Glomerular endothelial cell (primary cell): ENCODE measurements at regions not wholly inside any gene's neighbourhood (a gene's known extent, or its start where the extent isn't known, plus 50 kb on each side); places are given as distances from the start of the nearest gene placed in this dataset.

Experiments
- DNase-seq: peaks from one replicate; pipeline ENCODE4 v3.0.0-alpha.2; 2011; ENCODE audit warnings: low read depth, low spot score; ENCODE audit errors: extremely low read depth

DNA sequence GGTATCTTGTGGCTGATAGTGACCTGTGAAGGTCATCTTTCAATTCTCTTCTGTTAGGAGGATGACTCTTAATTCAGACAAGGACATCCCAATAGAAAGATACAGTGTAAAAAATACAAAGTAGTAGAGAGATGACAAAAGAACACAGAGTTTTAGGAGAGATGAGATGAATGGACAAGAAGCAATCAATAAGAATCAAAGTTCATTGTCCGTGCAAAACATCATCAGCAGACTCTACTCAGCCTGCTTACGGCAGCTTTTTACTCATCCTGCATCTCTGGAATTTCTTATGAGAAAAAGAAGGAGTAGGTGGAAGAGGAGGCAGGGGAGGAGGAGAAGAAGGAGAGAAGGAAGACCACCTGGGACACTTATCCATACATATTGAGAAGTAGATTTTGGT, 2131.7 kb downstream of the ARAP2 start:
- DNase-seq, result no peak

DNA sequence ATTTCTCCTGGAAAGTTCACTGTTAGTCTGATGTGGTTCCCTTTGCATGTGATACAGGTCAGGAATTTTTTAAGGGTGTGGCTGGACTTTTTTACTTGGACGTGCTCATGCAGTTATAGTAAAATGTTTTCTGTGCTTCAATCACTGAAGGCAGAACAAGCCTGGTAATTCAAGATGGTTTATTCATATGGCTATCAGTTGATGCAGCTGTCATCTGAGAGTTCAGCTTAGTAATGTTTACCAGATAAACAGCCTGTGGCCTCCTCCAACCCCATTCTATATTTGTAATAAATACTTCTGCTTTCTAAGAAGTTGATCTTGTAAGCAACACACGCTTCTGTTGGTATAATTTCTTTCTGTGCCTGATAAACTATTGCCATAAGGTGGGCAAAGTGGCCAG, 2105.9 kb downstream of the ARAP2 start:
- DNase-seq, result no peak

DNA sequence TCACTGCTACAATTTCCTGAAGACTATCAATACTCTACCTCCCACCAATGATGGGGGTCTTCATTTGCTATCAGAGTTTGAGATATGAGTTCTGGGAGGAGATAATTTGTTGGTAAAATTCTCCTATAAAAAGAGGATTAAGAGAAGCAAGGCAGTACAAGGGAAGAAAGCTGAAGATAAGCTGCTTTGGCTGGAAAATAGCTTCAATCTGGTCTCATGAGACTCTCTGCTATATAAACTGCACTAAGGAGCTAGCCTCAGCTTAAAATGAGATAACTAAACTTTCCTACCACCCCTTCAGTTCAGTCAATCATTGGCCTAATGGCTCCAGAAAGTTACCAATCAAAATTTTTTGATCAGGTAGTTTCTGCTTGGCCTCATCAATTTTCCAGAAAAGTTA, 2105.0 kb downstream of the ARAP2 start:
- DNase-seq, result no peak

DNA sequence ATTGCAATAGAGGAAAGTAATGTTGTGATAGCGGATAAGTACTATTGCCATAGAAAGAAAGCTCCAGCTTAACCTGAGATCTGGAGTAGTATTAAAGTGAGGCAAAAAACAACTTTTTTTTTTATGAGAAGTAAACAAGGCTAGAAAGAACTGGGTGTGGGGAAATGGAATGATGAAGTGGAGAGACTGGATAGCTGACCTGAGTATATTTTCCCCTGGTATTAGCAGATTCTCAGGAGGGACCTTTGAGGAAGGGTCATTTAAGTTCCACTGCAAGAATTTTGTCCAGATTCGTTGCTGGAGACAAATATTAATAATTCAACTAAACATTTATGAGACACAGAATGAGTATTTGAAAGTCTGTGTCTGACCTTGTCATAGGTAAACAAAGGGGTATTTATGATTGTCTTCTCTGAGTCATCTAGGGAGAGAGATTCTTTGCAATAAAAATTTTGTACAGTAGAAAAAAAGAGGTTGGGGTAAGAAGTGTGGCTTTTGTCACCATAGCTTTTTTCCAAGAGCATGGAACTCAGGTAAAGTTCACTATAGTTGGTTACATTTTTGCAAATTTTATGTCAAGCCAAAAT, 2095.9 kb downstream of the ARAP2 start:
- DNase-seq, result no peak

DNA sequence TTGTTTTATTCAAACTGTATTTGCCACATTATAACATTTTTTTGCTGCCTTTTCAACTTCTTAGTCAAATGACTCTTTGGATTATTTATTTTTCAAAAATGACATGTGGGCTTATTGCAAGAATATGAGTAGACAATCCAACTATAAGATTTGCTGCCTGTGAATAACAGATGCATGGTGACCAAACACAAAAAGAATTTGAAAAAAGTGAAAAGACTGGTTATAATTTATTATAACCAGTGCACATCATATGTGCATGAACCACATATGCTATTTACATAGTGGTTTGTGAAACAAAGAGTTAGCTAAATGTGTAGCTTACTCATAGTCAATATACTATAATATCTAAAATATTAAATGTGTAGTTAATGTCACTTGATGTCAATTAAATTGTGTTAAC, 2086.8 kb downstream of the ARAP2 start:
- no peak for DNase-seq

DNA sequence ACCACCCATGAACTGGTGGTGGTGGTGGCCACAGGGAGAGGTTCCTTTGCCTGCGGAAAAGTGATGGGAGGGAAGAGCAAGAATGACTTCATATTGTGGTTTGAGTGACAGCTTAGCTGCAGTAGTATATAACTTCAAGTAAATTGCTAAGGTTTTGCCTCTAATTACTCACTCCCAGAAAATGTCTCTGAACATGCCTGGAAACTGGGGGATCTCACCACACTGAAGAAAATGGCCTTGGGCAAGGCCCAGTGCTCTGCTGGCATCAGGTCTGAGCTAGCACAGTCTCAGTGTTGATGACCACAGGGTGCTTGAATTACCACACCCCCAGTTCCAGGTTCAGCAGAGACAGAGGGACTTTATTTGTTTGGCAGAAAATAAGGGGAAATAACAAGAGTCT, 2085.4 kb downstream of the ARAP2 start:
- DNase-seq, result no peak

DNA sequence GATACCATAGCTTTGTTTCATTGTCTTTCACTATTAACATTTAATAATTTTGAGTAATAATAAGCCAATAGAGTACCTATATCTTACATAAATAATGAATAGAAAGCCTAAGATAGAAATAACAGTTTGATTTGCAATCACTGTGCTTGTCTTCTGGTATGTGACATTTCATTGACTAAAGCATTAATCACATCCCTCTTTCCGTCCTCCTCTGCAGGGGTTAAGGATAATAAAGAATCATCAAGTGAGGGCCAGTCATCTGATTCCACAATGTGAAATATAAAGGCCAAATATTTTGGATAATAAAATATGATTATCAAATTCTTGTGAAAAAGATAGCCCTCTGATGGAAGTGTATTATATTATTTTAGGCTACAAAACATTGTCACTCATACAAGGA, 2073.4 kb downstream of the ARAP2 start:
- no peak for DNase-seq

DNA sequence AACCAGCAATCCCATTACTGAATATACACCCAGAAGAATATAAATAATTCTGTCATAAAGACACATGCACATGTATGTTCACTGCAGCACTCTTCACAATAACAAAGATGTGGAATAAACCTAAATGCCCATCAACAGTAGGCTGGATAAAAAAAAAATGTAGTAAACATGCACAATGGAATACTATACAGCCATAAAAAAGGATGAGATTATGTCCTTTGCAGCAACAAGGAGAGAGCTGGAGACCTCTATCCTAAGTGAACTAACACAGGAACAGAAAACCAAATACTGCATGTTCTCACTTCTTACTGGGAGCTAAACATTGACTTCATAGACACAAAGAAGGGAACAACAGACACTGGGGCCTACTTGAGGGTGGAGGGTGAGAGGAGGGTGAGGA, 2067.7 kb downstream of the ARAP2 start:
- DNase-seq, result no peak

DNA sequence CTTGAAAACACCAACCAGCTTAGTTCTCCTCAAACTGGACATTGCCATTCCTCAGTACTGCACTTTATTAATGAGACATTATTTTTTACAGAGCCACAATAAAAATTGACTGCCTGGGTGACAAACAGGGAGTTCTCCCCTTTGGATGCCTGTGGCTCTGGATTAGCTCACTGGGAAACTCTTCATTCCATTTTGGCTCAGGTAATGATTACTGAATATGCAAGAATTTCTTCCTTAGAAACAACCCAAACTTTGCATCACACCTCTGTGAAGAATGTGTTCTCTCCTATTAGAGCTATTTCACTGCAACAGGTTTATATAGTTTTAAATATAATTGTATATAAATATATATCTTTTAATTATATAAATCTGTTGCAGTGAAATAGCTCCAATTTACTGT, 2065.8 kb downstream of the ARAP2 start:
- DNase-seq, result no peak

DNA sequence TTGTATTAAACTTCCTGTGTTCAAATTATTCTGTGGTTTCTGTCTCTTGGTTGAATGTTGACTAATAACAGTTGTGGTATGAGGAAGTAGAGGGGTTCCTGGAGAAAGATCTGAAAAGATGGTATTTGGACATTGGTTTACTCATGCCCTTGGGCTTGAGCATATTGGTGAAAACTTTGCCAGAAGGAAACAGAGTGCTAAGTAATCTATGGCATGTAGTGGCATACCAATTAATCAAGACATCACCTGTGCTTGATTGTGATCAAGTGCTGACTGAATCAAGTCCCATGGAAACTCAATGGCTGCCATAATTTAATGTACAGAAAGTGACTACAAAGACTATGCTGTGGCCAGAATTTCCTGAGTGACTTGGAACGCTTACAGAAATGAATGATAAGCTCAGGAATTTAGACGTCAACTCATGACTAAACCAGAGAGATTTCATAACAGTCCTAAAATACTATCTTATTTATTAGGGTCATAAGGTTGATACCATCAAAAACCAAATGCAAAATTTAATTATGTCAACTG, 2062.9 kb downstream of the ARAP2 start:
- DNase-seq, result no peak

DNA sequence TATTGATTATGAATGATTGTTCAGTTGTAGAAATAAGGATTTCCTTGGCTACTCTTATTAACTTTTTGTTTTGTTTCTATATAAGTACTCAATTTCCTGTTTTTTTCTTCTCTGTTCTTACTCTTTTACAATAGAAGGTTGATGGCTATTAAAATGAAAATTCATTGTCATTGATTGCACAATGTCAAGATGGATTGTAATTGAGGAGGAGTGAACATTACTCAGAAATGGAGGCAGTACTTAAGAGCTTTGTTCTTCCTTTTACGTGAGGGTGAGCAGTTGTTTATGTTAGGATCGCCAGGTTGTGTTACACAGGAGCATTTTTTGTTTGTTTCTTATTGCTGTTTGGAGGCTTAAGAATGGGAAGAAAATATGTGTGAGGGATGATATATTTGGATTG, 2062.4 kb downstream of the ARAP2 start:
- no peak for DNase-seq

DNA sequence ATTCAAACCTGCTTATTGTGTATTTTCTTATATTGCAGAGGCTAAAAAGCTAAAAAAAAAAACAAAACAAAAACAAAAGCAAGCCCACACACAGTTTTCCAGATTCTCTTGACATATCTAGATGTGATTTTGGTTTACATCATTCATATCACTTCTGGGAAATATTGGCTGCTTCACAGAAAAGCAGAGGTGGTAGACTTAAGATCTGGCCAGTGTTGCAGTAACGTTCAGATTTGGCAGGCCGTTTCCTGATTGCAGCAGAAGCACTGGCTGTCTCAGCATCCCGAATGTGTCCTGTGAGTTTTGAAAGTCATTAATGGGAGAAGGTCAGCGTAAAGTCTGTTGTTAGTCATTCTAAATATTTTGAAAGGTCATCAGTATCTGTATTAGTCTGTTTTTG, 2062.0 kb downstream of the ARAP2 start:
- DNase-seq, result no peak

DNA sequence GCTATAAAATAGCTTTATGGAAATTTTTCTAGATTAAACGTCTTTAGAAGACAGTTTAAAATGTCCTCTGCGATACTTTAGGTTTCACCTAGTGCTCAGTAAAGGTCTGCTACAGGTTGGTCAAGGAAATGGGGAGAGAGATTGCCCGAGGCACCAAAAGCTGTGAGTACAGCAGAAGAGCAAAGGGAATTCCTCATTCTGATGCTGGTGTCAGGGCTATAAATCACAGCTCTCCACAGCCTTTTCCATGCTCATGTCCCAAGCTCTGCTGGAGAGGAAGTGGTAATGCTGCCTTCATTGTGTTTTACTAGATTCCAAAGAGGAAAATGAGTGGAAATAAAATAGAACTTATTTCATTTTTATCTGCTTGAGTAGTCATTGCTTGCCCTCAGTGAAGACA, 2060.4 kb downstream of the ARAP2 start:
- DNase-seq, result no peak

DNA sequence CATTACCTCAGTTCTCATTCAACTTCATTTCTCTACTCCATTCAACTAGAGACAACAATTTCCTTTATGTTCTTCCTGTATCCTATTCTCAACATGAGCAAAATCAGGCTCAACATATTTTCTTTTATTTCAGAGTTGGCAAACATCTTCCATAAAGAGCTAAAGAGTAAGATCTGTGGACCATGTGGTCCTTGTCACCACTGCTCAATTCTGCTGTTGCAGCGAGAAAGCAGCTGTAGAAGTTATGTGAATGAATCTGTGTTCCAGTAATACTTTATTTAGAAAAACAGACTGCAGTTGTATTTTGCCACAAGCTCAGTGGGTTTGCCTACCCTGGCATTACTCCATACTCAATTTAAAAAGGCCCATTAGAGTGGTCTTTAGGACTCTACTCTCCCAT, 2057.3 kb downstream of the ARAP2 start:
- no peak for DNase-seq

DNA sequence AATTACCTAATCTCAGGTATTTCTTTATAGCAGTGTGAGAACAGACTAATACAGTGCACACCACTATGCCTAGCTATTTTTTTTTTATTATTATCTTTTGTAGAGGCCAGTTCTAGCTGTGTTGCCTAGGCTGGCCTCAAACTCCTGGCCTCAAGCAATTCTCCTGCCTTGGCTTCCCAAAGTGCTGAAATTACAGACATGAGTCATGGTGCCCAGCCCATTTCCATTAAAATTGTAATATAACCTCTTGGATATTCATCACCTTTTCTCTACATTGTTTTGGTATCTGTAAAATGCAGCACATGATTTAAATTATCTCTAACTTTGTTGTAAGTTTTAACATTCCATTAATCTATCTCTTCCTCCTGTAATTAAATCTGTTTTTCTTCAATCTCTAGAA, 2052.9 kb downstream of the ARAP2 start:
- DNase-seq, result no peak

DNA sequence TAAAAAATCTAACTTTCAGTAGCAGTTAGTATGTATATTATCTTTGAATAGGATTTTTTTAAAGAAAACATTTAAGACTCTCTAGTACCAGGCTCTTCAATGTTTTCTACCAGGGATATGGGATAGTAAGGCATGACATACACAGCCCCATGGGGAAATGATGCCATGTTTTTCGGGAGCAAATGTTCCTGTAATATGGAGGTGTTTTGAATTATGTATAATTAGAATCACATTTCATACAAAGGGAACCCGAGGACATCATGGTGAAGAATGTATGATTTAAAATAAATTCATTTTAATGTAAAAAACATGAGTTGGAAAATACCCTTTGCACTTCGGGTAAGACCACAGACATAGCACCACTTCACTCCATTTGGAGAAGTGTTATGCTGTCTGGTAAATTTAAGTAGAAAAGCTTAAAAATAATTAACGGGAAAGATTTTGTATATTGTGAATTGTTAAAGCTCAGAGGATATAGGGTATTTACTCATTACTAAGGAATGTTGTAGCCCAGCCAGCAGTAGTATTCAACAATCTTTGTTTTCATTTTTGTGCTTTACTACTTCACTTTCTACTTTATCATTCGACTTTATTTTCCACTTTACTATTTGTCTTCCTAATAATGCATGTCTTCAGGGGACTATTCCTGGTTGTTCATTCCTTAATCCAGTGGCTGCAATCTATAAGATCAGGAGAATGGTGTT, 2050.7 kb downstream of the ARAP2 start:
- no peak for DNase-seq

DNA sequence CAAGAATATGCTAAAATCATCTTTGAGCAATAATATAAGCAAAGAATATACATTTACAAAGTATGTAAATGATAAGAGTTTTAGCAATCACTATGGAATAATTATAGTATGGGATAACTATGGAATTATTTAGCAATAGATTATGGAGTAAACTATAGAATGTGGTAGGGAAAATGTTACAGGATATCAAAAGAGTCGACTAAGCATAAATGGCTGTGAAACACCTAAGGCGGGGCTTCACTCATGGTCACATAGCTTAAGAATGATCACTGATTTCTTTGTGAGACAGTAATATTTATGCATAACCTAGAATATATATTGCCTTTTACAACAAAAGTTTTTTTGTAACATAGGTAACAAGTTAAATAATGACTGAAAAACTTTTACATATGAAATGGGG, 2049.7 kb downstream of the ARAP2 start:
- no peak for DNase-seq

DNA sequence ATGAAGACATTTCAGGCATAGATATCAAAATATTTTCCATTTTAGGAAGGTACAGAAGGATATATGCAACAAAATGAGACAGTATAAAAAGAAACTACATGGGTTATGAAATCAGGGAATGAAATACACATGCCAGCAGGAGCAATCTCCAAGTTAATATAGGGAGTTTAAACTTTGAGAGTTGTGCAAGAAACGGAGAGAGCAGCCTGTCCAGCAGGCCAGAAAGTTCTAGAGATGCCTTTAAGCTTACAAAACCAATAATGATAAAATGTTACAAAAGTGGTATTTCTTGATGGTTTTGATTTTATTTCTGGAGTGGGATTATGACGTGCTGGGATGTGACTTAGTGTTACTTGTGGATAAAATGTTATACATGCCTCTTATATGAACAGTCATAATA, 2047.9 kb downstream of the ARAP2 start:
- DNase-seq, result no peak

DNA sequence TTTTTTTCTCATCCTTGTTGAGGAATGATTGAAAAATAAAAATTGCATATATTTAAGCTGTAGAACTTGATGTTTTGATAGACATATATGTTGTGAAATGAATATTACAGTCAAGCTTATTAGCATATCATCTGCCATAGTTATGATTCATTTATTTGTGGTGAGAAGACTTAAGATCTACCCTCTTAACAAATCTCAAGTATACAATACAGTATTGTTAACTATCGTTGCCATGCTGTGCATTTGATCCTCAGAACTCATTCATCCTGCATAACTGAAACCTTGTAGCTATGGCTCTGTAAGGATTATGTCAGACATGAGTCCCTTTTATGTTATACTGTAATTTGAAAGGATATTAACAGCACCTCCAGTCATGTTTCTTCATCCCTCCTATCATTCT, 2045.3 kb downstream of the ARAP2 start:
- DNase-seq, result no peak

DNA sequence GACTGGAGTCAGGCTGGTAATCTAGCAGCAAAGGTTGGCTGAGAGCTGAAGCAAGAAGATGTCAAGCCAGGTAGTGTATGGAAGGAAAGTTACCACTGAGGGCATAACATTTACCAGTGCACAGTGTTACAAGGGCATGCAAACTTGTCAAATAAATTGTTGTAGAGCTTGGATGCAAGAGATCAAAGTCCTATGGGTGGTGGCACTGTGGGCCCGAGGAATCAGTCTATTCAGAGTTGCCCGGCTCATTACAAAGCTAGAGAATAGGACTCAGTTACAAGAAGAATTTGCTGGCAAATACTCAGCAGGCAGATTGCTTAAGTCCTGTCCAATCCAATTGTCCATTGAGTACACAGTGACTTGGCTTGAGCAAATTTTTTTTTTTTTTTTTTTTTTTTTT, 2043.8 kb downstream of the ARAP2 start:
- DNase-seq, result no peak

DNA sequence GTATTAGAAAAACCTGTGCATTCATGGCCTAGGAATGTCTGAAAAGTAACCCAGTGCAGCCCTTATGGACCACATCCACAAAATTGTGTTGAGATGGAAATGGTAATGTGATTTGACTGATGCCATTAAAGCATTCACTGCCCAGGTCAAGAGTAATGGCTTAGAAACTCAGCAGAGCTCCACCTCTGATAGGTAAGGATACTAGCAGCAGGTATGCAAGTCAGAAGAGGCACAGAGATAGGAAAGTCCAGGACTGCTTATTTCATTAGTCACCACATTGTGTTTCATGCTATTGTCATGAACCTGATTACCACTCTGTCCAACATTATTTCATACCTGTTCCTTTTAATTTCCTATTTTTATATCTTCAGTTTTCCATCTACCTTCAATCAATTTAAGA, 2042.2 kb downstream of the ARAP2 start:
- DNase-seq, result no peak

DNA sequence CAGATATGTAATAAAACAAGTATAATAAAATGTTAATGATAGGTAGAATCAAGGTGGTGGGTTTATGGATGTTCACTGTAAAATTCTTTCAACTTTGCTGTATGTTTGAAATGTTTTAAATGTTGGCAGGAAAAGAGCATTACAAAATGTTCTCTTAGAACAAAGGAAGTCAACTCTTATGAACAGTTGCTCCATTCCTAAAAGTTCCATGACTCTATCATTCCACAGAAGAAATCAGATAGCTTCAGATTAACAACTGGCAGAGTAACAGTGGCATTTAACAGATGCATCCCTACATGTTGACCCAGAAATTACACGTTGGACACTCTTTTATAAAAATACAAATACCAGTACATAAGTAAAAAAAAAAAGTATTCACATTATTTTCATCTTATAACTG, 2023.7 kb downstream of the ARAP2 start:
- no peak for DNase-seq

DNA sequence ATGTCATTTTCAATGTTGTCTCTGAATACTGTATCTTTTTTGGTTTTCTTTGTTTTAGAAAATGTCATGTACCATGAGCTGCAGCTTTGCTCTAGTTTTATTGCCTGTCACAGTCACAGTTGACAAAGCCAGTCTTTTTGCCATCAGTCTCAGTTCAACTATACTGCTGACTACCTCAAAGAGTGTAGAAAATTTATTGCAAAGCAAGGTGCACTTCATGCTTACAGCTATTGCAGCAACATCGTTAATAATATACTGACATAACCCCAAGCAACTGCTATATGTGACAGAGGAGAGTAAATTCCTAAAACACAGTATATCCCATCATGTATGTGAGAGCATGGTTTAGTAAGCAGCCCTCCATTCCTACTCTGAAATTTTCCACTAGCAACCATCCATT, 2022.3 kb downstream of the ARAP2 start:
- DNase-seq, result no peak
